GM11168 (cell line): ENCODE measurements at regions not wholly inside any gene's neighbourhood (a gene's known extent, or its start where the extent isn't known, plus 50 kb on each side); places are given as distances from the start of the nearest gene placed in this dataset.
"Not testable (repeated sequence)": the region's sequence is repeated elsewhere in the genome, so short reads cannot be mapped to it uniquely, and the experiment has no call there.

Experiments used
- in situ Hi-C: fragments of 300-500 bp; cut with MboI; formaldehyde crosslinking; loops from one replicate; pipeline ENCODE4 v1.12.0; 2022; ENCODE audit warnings: low sequenced_read_pairs; ENCODE audit not compliant: unreplicated experiment

GRCh38 chr9:111096051-111096450 lies 57.8 kb upstream of the LPAR1 start:
- in situ Hi-C loops = no loop called here

DNA sequence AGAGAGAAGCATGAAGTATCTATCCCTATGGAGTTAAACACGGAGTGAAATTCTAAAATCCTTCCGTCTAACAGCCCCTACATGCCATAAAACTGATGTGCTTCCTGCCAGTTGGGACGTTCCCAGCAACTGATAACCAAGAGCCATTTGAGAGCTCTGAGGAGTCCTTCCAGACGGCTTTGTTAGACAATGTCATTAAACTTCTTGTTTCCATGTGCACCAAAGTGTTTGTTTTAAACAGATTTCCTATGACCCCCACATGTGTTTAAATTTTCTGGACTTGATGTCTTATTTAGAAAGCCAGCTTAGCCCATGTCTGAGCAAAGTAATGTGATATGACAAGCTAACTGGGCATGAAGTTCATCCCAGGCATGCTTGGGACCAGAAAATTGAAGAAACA lies 57.2 kb upstream of the LPAR1 start:
- in situ Hi-C loops = no loop called here

- in situ Hi-C loops = no loop called here
Measured at GRCh38 chr9:111094958-111095357, 56.7 kb upstream of the LPAR1 start.

- in situ Hi-C loops = no loop called here
Measured at GRCh38 chr9:111094433-111094924, 56.2 kb upstream of the LPAR1 start.

DNA sequence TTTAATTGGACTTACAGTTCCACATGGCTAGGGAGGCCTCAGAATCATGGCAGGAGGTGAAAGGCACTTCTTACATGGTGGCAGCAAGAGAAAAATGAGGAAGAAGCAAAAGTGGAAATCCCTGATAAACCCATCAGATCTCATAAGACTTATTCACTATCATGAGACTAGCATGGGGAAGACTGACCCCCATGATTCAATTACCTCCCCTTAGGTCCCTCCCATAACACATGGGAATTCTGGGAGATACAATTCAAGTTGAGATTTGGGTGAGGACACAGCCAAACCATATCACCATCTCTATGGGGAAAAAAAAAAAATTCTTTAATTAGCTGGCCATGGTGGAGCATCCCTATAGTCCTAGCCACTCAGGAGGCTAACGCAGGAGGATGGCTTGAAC lies 53.9 kb upstream of the LPAR1 start:
- in situ Hi-C loops = not testable (repeated sequence)
